CD4-positive, alpha-beta T cell (primary cell): ENCODE measurements at regions not wholly inside any gene's neighbourhood (a gene's known extent, or its start where the extent isn't known, plus 50 kb on each side); places are given as distances from the start of the nearest gene placed in this dataset.

ENCODE experiments used
- ATAC-seq: fragments of 200-7000 bp; cut with Tn5 transposase; one replicate; pipeline ENCODE4 v1.10.0; 2022; ENCODE audit warnings: mild to moderate bottlenecking; ENCODE audit not compliant: poor library complexity
- CTCF ChIA-PET: fragments of 350-600 bp; sonication (Branson Sonifier 250); formaldehyde crosslinking; loops from one replicate; lab custom pipeline; 2021; ENCODE audit warnings: antibody characterized with exemption, inconsistent platforms; lab: Charles Lee
- POLR2A ChIA-PET: fragments of 350-600 bp; sonication (Branson Sonifier 250); formaldehyde crosslinking; loops from one replicate; lab custom pipeline; 2021; ENCODE audit warnings: antibody characterized with exemption, inconsistent platforms; lab: Charles Lee
- DNase-seq, 14 experiments: peaks; one replicate each; pipeline ENCODE4 v3.0.0-alpha.2; 2013 to 2020; ENCODE audit warnings: mixed read lengths in 2 of 14
- H3K27ac ChIP-seq, 2 donors: one replicate each; pipeline versions ENCODE4 v1.5.1 to v1.7.0; 2013; ENCODE audit warnings: low read length in 2 of 2, low read depth in 1 of 2, mild to moderate bottlenecking in 1 of 2
- H3K27me3 ChIP-seq, 2 experiments: 1 replicate in 1 of 2; 2 replicates in 1 of 2; pipeline versions ENCODE4 v1.6.1 to v1.7.0; 2013; ENCODE audit warnings: low read length in 2 of 2, control low read depth in 1 of 2, mild to moderate bottlenecking in 1 of 2, moderate library complexity in 1 of 2; ENCODE audit not compliant: insufficient read depth in 2 of 2, control insufficient read depth in 1 of 2
- H3K36me3 ChIP-seq: one replicate; pipeline ENCODE4 v1.6.1; 2013; ENCODE audit warnings: low read length, control low read depth; ENCODE audit not compliant: insufficient read depth
- H3K4me1 ChIP-seq: one replicate; pipeline ENCODE4 v1.6.1; 2013; ENCODE audit warnings: low read length, control low read depth; ENCODE audit not compliant: insufficient read depth
- H3K4me3 ChIP-seq: one replicate; pipeline ENCODE4 v1.5.1; 2013; ENCODE audit warnings: mild to moderate bottlenecking, low read length, moderate library complexity
- H3K9me3 ChIP-seq, 2 experiments: 1 replicate in 1 of 2; 2 replicates in 1 of 2; pipeline versions ENCODE4 v1.6.1 to v1.7.0; 2013; ENCODE audit warnings: low read length in 2 of 2, mild to moderate bottlenecking in 2 of 2, control low read depth in 1 of 2, moderate library complexity in 1 of 2; ENCODE audit not compliant: control insufficient read depth in 1 of 2, insufficient read depth in 1 of 2
- H3K27ac Mint-ChIP-seq: one replicate; pipeline ENCODE4 v1.8.0; 2020; ENCODE audit warnings: mixed read lengths
- H3K27me3 Mint-ChIP-seq: one replicate; pipeline ENCODE4 v1.8.0; 2021; ENCODE audit warnings: mixed read lengths
- H3K36me3 Mint-ChIP-seq: one replicate; pipeline ENCODE4 v1.8.0; 2021; ENCODE audit warnings: low read depth, mixed read lengths
- H3K4me1 Mint-ChIP-seq: one replicate; pipeline ENCODE4 v1.8.0; 2021; ENCODE audit warnings: low read depth, mixed read lengths
- H3K4me3 Mint-ChIP-seq: one replicate; pipeline ENCODE4 v1.8.0; 2020; ENCODE audit warnings: mild to moderate bottlenecking, mixed read lengths
- H3K9me3 Mint-ChIP-seq: one replicate; pipeline ENCODE4 v1.8.0; 2020; ENCODE audit warnings: mixed read lengths
- CTCF ChIP-seq: fragments of 200-600 bp; IDR thresholded peaks from one replicate; pipeline ENCODE4 v1.8.0; 2022; ENCODE audit warnings: antibody characterized with exemption, mild to moderate bottlenecking
- intact Hi-C, 2 experiments: fragments of 100-400 bp; cut with DNase I in 1 of 2; cut with micrococcal nuclease in 1 of 2; formaldehyde crosslinking; loops; one replicate each; pipeline versions ENCODE4 v1.15.1 to v1.9.0; 2023 to 2025; cut with DNase I, micrococcal nuclease

- H3K4me1 Mint-ChIP-seq = no peaks in the 10 kb centered on the region
- POLR2A ChIA-PET = no interaction called here
- no peak overlapping the region for H3K4me3 ChIP-seq
- CTCF ChIA-PET = no interaction called here
- intact Hi-C loops = no loop called here
- no peak overlapping the region for H3K27ac Mint-ChIP-seq
- DNase-seq (no peak), ATAC-seq (no peak)
- H3K27ac ChIP-seq = no peak overlapping the region
- H3K27me3 ChIP-seq = peaks cover 59 to 81% of the 10 kb centered on the region in 2 experiments
- H3K4me3 Mint-ChIP-seq = no peak overlapping the region
- H3K9me3 Mint-ChIP-seq = no peaks in the 10 kb centered on the region
- H3K4me1 ChIP-seq = no peaks in the 10 kb centered on the region
- H3K36me3 Mint-ChIP-seq = no peaks in the 10 kb centered on the region
- H3K36me3 ChIP-seq = no peaks in the 10 kb centered on the region
- H3K9me3 ChIP-seq = peaks cover 0 to 17% of the 10 kb centered on the region in 2 experiments
- no peak for TF ChIP-seq CTCF
- peaks cover 85% of the 10 kb centered on the region for H3K27me3 Mint-ChIP-seq
Observed at GRCh38 chr16:86289907-86290306, 220.4 kb upstream of the FOXF1 start.

- CTCF ChIA-PET = no interaction called here
- Histone ChIP-seq H3K4me1 (no peaks in the 10 kb centered on the region), H3K27ac (no peak overlapping the region), H3K36me3 (no peaks in the 10 kb centered on the region), H3K9me3 (peaks cover 0 to 20% of the 10 kb centered on the region in 2 experiments), H3K4me3 (no peak overlapping the region), H3K27me3 (peaks cover 56 to 73% of the 10 kb centered on the region in 2 experiments)
- ATAC-seq = no peak
- intact Hi-C loops = no loop called here
- TF ChIP-seq CTCF = no peak
- Mint-ChIP-seq H3K4me3 (no peak overlapping the region), H3K9me3 (no peaks in the 10 kb centered on the region), H3K27ac (no peak overlapping the region), H3K27me3 (peaks cover 84% of the 10 kb centered on the region), H3K4me1 (no peaks in the 10 kb centered on the region), H3K36me3 (no peaks in the 10 kb centered on the region)
- DNase-seq = no peak
- POLR2A ChIA-PET = no interaction called here
Observed at GRCh38 chr16:86291491-86291890, 218.8 kb upstream of the FOXF1 start.

- Mint-ChIP-seq H3K27ac (no peak overlapping the region), H3K36me3 (no peaks in the 10 kb centered on the region), H3K4me3 (no peak overlapping the region), H3K9me3 (no peaks in the 10 kb centered on the region), H3K4me1 (no peaks in the 10 kb centered on the region), H3K27me3 (peaks cover 92% of the 10 kb centered on the region)
- Histone ChIP-seq H3K27me3 (peaks cover 48 to 73% of the 10 kb centered on the region in 2 experiments), H3K27ac (no peak overlapping the region), H3K9me3 (peaks cover 0 to 17% of the 10 kb centered on the region in 2 experiments), H3K4me3 (no peak overlapping the region), H3K36me3 (no peaks in the 10 kb centered on the region), H3K4me1 (no peaks in the 10 kb centered on the region)
- ChIA-PET CTCF (no interaction called here), POLR2A (no interaction called here)
- ATAC-seq (no peak), DNase-seq (no peak)
- intact Hi-C loops = no loop called here
- no peak for TF ChIP-seq CTCF
Observed at GRCh38 chr16:86292171-86292775, 218.1 kb upstream of the FOXF1 start.
